Skin of body (tissue), 1 donor: ENCODE measurements at regions not wholly inside any gene's neighbourhood (a gene's known extent, or its start where the extent isn't known, plus 50 kb on each side); places are given as distances from the start of the nearest gene placed in this dataset.
"Not testable (repeated sequence)": the region's sequence is repeated elsewhere in the genome, so short reads cannot be mapped to it uniquely, and the experiment has no call there.

Experiments used
- DNase-seq: peaks from one replicate; lab custom pipeline; 2025; lab: John Stamatoyannopoulos, UW

GRCh38 chr4:26044524-26044923, 130.5 kb downstream of the SMIM20 start:
- DNase-seq = no peak

- DNase-seq = no peak
Observed at GRCh38 chr4:26044983-26045382, 131.0 kb downstream of the SMIM20 start.

- no peak for DNase-seq
Observed at GRCh38 chr4:26047795-26048194, 133.8 kb downstream of the SMIM20 start.

- DNase-seq = peak; percentile 94
Observed at GRCh38 chr4:26048378-26048882, 134.4 kb downstream of the SMIM20 start.

GRCh38 chr4:26048950-26049349, 134.9 kb downstream of the SMIM20 start:
- peak; percentile 80 for DNase-seq

GRCh38 chr4:26049447-26049846, 135.4 kb downstream of the SMIM20 start:
- DNase-seq = no peak

- DNase-seq = no peak
Observed at GRCh38 chr4:26050212-26050643, 136.2 kb downstream of the SMIM20 start.

GRCh38 chr4:26050671-26051070, 136.7 kb downstream of the SMIM20 start:
- DNase-seq = no peak

GRCh38 chr4:26051240-26051639, 137.2 kb downstream of the SMIM20 start:
- DNase-seq = peak; percentile 80

- DNase-seq = peak; percentile 92
Observed at GRCh38 chr4:26052663-26053541, 138.9 kb downstream of the SMIM20 start.

GRCh38 chr4:26053761-26054160, 139.7 kb downstream of the SMIM20 start:
- DNase-seq = no peak

- no peak for DNase-seq
Observed at GRCh38 chr4:26055855-26056254, 141.8 kb downstream of the SMIM20 start.

GRCh38 chr4:26056406-26056805, 142.4 kb downstream of the SMIM20 start:
- DNase-seq = no peak

GRCh38 chr4:26057839-26058238, 143.8 kb downstream of the SMIM20 start:
- not testable (repeated sequence) for DNase-seq

- DNase-seq = peak; percentile 34
Observed at GRCh38 chr4:26058537-26058936, 144.5 kb downstream of the SMIM20 start.

- DNase-seq = no peak
Observed at GRCh38 chr4:26059391-26060154, 145.6 kb downstream of the SMIM20 start.

GRCh38 chr4:26060286-26060685, 146.3 kb downstream of the SMIM20 start:
- DNase-seq = no peak

- no peak for DNase-seq
Observed at GRCh38 chr4:26061248-26061986, 147.4 kb downstream of the SMIM20 start.

- DNase-seq = peak; percentile 84
Observed at GRCh38 chr4:26062215-26062614, 148.2 kb downstream of the SMIM20 start.

GRCh38 chr4:26064009-26064408, 150.0 kb downstream of the SMIM20 start:
- DNase-seq = not testable (repeated sequence)

GRCh38 chr4:26065833-26066232, 151.8 kb downstream of the SMIM20 start:
- no peak for DNase-seq

GRCh38 chr4:26067035-26067434, 153.0 kb downstream of the SMIM20 start:
- DNase-seq = no peak
